DOHH2 (cell line): ENCODE measurements at regions not wholly inside any gene's neighbourhood (a gene's known extent, or its start where the extent isn't known, plus 50 kb on each side); places are given as distances from the start of the nearest gene placed in this dataset.

Experiments
- H3F3A ChIP-seq: fragments of 200-600 bp; sonication (generic), shearing (Covaris generic); 2 replicates; pipeline ENCODE4 v1.6.0; 2016; ENCODE audit warnings: antibody characterized with exemption, mild to moderate bottlenecking; ENCODE audit not compliant: control insufficient read depth, insufficient read depth
- H3K27ac ChIP-seq: fragments of 200-600 bp; sonication (generic); 2 replicates; pipeline ENCODE4 v1.5.1; 2014; ENCODE audit warnings: low read depth, mild to moderate bottlenecking, low read length, moderate library complexity
- H3K27me3 ChIP-seq: fragments of 200-600 bp; sonication (generic); 2 replicates; pipeline ENCODE4 v1.6.1; 2014; ENCODE audit warnings: mild to moderate bottlenecking, low read length, mixed read lengths; ENCODE audit not compliant: control insufficient read depth
- H3K36me3 ChIP-seq: fragments of 200-600 bp; sonication (generic); 2 replicates; pipeline ENCODE4 v1.6.1; 2014; ENCODE audit warnings: mild to moderate bottlenecking, low read length, moderate library complexity, mixed read lengths; ENCODE audit not compliant: control insufficient read depth
- H3K4me1 ChIP-seq: fragments of 200-600 bp; sonication (generic); 2 replicates; pipeline ENCODE4 v1.6.1; 2014; ENCODE audit warnings: mild to moderate bottlenecking, low read length, mixed read lengths; ENCODE audit not compliant: control insufficient read depth
- H3K4me2 ChIP-seq: fragments of 200-600 bp; sonication (generic); 2 replicates; pipeline ENCODE4 v1.6.0; 2014; ENCODE audit warnings: mild to moderate bottlenecking, low read length, moderate library complexity
- H3K4me3 ChIP-seq: fragments of 200-600 bp; sonication (generic); 2 replicates; pipeline ENCODE4 v1.5.1; 2014; ENCODE audit warnings: mild to moderate bottlenecking, low read length, mixed read lengths
- H3K79me2 ChIP-seq: fragments of 200-600 bp; sonication (generic); 2 replicates; pipeline ENCODE4 v1.6.1; 2014; ENCODE audit warnings: mild to moderate bottlenecking, low read length, mixed read lengths; ENCODE audit not compliant: control insufficient read depth
- H3K9me2 ChIP-seq: fragments of 200-600 bp; sonication (generic); replicated peaks from 2 replicates; pipeline ENCODE4 v1.6.1; 2014; ENCODE audit warnings: mild to moderate bottlenecking, low read length, mixed read lengths; ENCODE audit not compliant: control insufficient read depth
- H3K9me3 ChIP-seq: fragments of 200-600 bp; sonication (generic); 2 replicates; pipeline ENCODE4 v1.6.1; 2014; ENCODE audit warnings: antibody characterized with exemption, low read length, mixed read lengths; ENCODE audit not compliant: control insufficient read depth, insufficient read depth
- H4K20me1 ChIP-seq: fragments of 200-600 bp; sonication (generic); 2 replicates; pipeline ENCODE4 v1.6.0; 2014; ENCODE audit warnings: low read depth, mild to moderate bottlenecking, antibody characterized with exemption, low read length, moderate library complexity; ENCODE audit not compliant: control insufficient read depth, insufficient read depth
- EZH2phosphoT487 ChIP-seq: fragments of 200-600 bp; sonication (generic); IDR thresholded peaks from 2 replicates; pipeline ENCODE4 v1.6.1; 2017; ENCODE audit warnings: borderline replicate concordance, mild to moderate bottlenecking, antibody characterized with exemption, low read length, moderate library complexity, mixed read lengths
- TF ChIP-seq, protein P1 (sequence below): fragments of 200-600 bp; sonication (generic); IDR thresholded peaks from one replicate; pipeline ENCODE4 v1.5.1; 2014; ENCODE audit warnings: antibody characterized with exemption, mild to moderate bottlenecking, low read depth, low read length; ENCODE audit not compliant: poor library complexity, severe bottlenecking

DNA sequence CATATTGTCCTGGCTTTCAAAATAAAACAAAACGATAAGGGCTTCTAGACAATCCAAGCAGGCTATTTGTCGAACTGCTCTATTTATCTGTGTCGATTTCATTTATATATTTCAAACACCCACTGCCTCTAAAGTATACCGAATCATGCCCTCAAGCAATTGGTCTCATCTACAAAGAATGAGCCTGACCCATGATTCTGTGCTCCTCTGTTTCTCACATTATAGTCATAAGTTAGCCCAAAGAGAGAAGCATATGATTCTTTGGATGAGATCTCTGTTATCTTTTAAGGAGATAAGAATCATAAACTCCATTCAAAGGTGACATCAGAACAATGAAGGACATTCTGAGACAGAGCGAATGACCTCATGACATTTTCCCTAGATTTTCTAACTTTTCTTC is 191.1 kb downstream of the MAP2K6 start:
- H3K79me2 ChIP-seq = no peaks in the 10 kb centered on the region
- H3K9me3 ChIP-seq = no peaks in the 10 kb centered on the region
- H3K4me2 ChIP-seq = no peak overlapping the region
- no peak overlapping the region for H3K4me3 ChIP-seq
- no peaks in the 10 kb centered on the region for H3K27me3 ChIP-seq
- H3K4me1 ChIP-seq = peaks cover 61% of the 10 kb centered on the region
- H3K9me2 ChIP-seq = no peaks in the 10 kb centered on the region
- H3K27ac ChIP-seq = no peak overlapping the region
- TF ChIP-seq, protein P1, sequence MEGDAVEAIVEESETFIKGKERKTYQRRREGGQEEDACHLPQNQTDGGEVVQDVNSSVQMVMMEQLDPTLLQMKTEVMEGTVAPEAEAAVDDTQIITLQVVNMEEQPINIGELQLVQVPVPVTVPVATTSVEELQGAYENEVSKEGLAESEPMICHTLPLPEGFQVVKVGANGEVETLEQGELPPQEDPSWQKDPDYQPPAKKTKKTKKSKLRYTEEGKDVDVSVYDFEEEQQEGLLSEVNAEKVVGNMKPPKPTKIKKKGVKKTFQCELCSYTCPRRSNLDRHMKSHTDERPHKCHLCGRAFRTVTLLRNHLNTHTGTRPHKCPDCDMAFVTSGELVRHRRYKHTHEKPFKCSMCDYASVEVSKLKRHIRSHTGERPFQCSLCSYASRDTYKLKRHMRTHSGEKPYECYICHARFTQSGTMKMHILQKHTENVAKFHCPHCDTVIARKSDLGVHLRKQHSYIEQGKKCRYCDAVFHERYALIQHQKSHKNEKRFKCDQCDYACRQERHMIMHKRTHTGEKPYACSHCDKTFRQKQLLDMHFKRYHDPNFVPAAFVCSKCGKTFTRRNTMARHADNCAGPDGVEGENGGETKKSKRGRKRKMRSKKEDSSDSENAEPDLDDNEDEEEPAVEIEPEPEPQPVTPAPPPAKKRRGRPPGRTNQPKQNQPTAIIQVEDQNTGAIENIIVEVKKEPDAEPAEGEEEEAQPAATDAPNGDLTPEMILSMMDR = no peak
- TF ChIP-seq EZH2phosphoT487 = no peak
- H3F3A ChIP-seq = no peaks in the 10 kb centered on the region
- no peaks in the 10 kb centered on the region for H4K20me1 ChIP-seq
- no peaks in the 10 kb centered on the region for H3K36me3 ChIP-seq

GRCh38 chr17:69606142-69606800 is 191.8 kb downstream of the MAP2K6 start:
- Histone ChIP-seq H3K4me1 (peaks cover 68% of the 10 kb centered on the region), H3F3A (no peaks in the 10 kb centered on the region), H3K36me3 (no peaks in the 10 kb centered on the region), H3K9me2 (no peaks in the 10 kb centered on the region), H3K4me2 (peak overlapping the region; percentile 52), H3K27ac (peak overlapping the region; percentile 60), H3K4me3 (0 out of 2 replicates have a peak overlapping the region, but pooled peaks have one; percentile 23), H3K9me3 (no peaks in the 10 kb centered on the region), H3K79me2 (no peaks in the 10 kb centered on the region), H3K27me3 (no peaks in the 10 kb centered on the region), H4K20me1 (no peaks in the 10 kb centered on the region)
- TF ChIP-seq, protein P1 = no peak
- TF ChIP-seq EZH2phosphoT487 = no peak

DNA sequence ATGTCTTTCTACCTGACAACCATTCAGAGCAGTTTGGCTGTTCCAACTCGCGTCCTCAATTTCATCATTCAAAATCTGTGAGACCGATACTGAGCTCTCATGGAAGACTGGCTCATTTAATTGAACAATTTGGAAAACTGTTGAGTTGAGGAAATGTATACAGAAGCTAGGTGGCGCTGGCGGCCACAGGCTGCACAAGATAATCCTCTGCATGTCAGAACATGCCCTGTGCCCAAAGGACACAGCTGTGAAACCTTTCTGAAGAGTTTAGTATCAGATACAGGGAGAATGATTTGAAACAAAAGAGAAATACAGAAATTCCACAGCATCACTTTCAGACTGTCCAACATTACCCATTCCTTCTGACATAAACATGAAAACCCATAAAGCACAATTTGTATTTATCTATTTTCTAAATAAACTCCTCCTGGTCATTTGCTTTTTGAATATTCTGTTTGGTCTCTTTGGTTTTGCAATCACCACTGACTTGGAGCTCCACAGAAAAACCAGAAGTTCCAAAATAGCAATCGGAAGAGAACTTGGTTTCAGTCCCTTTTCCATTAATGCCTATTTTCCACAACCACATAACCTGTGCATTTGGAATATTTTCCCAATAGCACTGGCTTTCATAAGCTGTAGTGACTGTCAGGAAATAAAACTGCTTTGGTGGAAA is 192.8 kb downstream of the MAP2K6 start:
- H3K4me3 ChIP-seq = peak overlapping the region; percentile 23; the same call in 1 of the 2 replicates
- no peaks in the 10 kb centered on the region for H3K9me2 ChIP-seq
- no peaks in the 10 kb centered on the region for H3K36me3 ChIP-seq
- H3K9me3 ChIP-seq = no peaks in the 10 kb centered on the region
- no peaks in the 10 kb centered on the region for H3K27me3 ChIP-seq
- no peaks in the 10 kb centered on the region for H3K79me2 ChIP-seq
- H3K4me1 ChIP-seq = peaks cover 66% of the 10 kb centered on the region
- H3K4me2 ChIP-seq = peak overlapping the region; percentile 52
- TF ChIP-seq EZH2phosphoT487 = no peak
- TF ChIP-seq, protein P1 = peak; percentile 93
- H3F3A ChIP-seq = no peaks in the 10 kb centered on the region
- H3K27ac ChIP-seq = peak overlapping the region; percentile 60
- H4K20me1 ChIP-seq = no peaks in the 10 kb centered on the region
